Suprapubic skin (tissue), 4 donors: ENCODE measurements at regions not wholly inside any gene's neighbourhood (a gene's known extent, or its start where the extent isn't known, plus 50 kb on each side); places are given as distances from the start of the nearest gene placed in this dataset.

Source experiments
- EP300 ChIP-seq: sonication (generic); formaldehyde crosslinking; IDR thresholded peaks from one replicate; pipeline ENCODE4 v1.6.1; 2017; ENCODE audit warnings: antibody characterized with exemption
- POLR2A ChIP-seq, 2 donors: fragments of 450-650 bp; IDR thresholded peaks; one replicate each; pipeline ENCODE4 v1.6.1; 2017; ENCODE audit warnings: antibody characterized with exemption in 2 of 2, mild to moderate bottlenecking in 2 of 2, moderate library complexity in 2 of 2
- POLR2AphosphoS5 ChIP-seq, 3 donors: sonication (generic); formaldehyde crosslinking; IDR thresholded peaks; one replicate each; pipeline ENCODE4 v1.6.1; 2017; ENCODE audit warnings: antibody characterized with exemption in 3 of 3
- TF ChIP-seq, protein P1 (sequence below), 2 donors: fragments of 200-600 bp in 1 of 2; fragments of 450-650 bp in 1 of 2; sonication (generic) in 1 of 2; IDR thresholded peaks; one replicate each; pipeline ENCODE4 v1.5.1; 2016 to 2019; ENCODE audit warnings: antibody characterized with exemption in 2 of 2, mild to moderate bottlenecking in 1 of 2, moderate library complexity in 1 of 2

DNA sequence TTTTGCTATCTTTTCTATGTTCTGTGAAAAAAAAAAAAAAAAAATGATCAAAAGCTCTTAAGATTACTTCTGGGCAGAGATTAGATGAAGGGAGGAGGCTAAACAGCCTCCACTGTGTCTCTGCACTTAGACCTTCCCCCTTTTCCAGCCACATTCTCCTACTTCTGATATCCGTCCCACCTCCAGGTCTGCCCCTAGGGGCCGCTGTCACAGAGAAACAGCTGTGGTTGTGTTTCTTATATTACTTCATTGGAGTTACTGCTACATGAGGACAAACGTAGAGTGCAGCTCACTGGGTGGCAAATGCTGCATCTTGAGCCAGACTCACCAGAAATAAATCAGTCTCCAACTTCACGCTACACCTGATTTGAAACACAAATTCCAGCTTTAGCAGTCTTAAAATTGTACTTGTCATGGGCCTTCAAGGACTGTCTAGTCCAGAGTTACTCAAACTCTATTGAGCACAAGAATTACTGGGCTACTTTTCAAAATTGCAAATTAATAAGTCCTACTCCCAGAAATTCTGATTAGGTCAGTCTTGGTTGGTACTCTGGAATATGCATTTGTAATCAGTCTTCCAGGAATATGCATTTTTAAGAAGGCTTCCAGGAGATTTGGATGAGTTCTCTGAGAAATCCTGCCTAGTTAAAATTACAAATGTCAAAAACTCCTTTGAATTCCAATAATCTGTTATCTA, 125.2 kb upstream of the PTBP2 start:
- TF ChIP-seq, protein P1, sequence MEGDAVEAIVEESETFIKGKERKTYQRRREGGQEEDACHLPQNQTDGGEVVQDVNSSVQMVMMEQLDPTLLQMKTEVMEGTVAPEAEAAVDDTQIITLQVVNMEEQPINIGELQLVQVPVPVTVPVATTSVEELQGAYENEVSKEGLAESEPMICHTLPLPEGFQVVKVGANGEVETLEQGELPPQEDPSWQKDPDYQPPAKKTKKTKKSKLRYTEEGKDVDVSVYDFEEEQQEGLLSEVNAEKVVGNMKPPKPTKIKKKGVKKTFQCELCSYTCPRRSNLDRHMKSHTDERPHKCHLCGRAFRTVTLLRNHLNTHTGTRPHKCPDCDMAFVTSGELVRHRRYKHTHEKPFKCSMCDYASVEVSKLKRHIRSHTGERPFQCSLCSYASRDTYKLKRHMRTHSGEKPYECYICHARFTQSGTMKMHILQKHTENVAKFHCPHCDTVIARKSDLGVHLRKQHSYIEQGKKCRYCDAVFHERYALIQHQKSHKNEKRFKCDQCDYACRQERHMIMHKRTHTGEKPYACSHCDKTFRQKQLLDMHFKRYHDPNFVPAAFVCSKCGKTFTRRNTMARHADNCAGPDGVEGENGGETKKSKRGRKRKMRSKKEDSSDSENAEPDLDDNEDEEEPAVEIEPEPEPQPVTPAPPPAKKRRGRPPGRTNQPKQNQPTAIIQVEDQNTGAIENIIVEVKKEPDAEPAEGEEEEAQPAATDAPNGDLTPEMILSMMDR (IDR thresholded peaks at IDR 0.05) = no peak
- TF ChIP-seq POLR2A (IDR thresholded peaks at IDR 0.05) = no peak
- TF ChIP-seq POLR2AphosphoS5 (IDR thresholded peaks at IDR 0.05) = no peak
- TF ChIP-seq EP300 = no peak
